HepG2 (cell line): ENCODE measurements at regions not wholly inside any gene's neighbourhood (a gene's known extent, or its start where the extent isn't known, plus 50 kb on each side); places are given as distances from the start of the nearest gene placed in this dataset.

Experiments used
- ATAC-seq: fragments of 200-7000 bp; cut with Tn5 transposase; 3 replicates; pipeline ENCODE4 v1.9.1; 2020; ENCODE audit warnings: mild to moderate bottlenecking, moderate library complexity
- BruUV-seq: library from RNA; stranded (reverse); fragments of 400-500 nt; replicated peaks from 2 replicates; lab custom pipeline; 2021; lab: Mats Ljungman, UMichigan
- CTCF ChIA-PET: fragments of 300-600 bp; formaldehyde crosslinking; extraction: SDS; loops from one replicate; lab custom pipeline; 2021; ENCODE audit warnings: low total read pairs, inconsistent platforms, low intra/inter-chr PET ratio; lab: Yijun Ruan, JAX
- POLR2A ChIA-PET: fragments of 350-600 bp; sonication (Branson Sonifier 250); formaldehyde crosslinking; loops from one replicate; lab custom pipeline; 2020; ENCODE audit warnings: antibody characterized with exemption, inconsistent platforms; lab: Yijun Ruan, JAX
- DNase-seq: peaks from one replicate; pipeline ENCODE4 v3.0.0-alpha.2; 2015; ENCODE audit warnings: low spot score
- FAIRE-seq: peaks from 3 replicates; lab custom pipeline; 2011; peaks lifted over from hg19 to GRCh38; lab: Jason Lieb, UNC
- H2AFZ ChIP-seq: one replicate; pipeline ENCODE4 v1.6.1; 2011; ENCODE audit warnings: low read length, inconsistent platforms
- H3K27ac ChIP-seq: fragments of 300-600 bp; 3 replicates; pipeline ENCODE4 v1.8.0; 2011; ENCODE audit warnings: mixed run types, mild to moderate bottlenecking, mixed read lengths, low read length, inconsistent platforms; ENCODE audit not compliant: insufficient read depth; ENCODE audit errors: extremely low read length
- H3K27me3 ChIP-seq, 2 experiments: fragments of 200-600 bp in 1 of 2; 2 replicates in 1 of 2; 3 replicates in 1 of 2; pipeline versions ENCODE4 v1.6.0 to v1.8.0; 2011; ENCODE audit warnings: low read length in 2 of 2, mild to moderate bottlenecking in 2 of 2, moderate library complexity in 2 of 2, inconsistent platforms in 1 of 2; ENCODE audit not compliant: insufficient read depth in 2 of 2, control insufficient read depth in 1 of 2
- H3K36me3 ChIP-seq, 2 experiments: fragments of 200-600 bp in 1 of 2; replicated peaks in 1 of 2; 2 replicates in 1 of 2; 3 replicates in 1 of 2; pipeline versions ENCODE4 v1.5.1 to v1.8.0; 2011; ENCODE audit warnings: low read length in 2 of 2, inconsistent platforms in 1 of 2; ENCODE audit not compliant: insufficient read depth in 2 of 2, control insufficient read depth in 1 of 2
- H3K4me1 ChIP-seq: 2 replicates; pipeline ENCODE4 v1.5.1; 2012; ENCODE audit warnings: low read length, inconsistent platforms; ENCODE audit not compliant: insufficient read depth
- H3K4me2 ChIP-seq: 2 replicates; pipeline ENCODE4 v1.6.0; 2011; ENCODE audit warnings: low read depth, low read length, inconsistent platforms
- H3K4me3 ChIP-seq, 3 experiments: fragments of 200-600 bp in 1 of 3; sonication (generic), shearing (Covaris generic) in 1 of 3; replicated peaks in 1 of 3; 2 replicates each; pipeline ENCODE4 v1.5.1; 2011 to 2016; ENCODE audit warnings: low read length in 3 of 3, inconsistent platforms in 2 of 3, low read depth in 2 of 3, mild to moderate bottlenecking in 2 of 3, control low read depth in 1 of 3, mixed read lengths in 1 of 3; ENCODE audit not compliant: insufficient read depth in 1 of 3
- H3K79me2 ChIP-seq: one replicate; pipeline ENCODE4 v1.6.1; 2011; ENCODE audit warnings: low read length, inconsistent platforms; ENCODE audit not compliant: insufficient read depth
- H3K9ac ChIP-seq: 2 replicates; pipeline ENCODE4 v1.6.0; 2011; ENCODE audit warnings: mild to moderate bottlenecking, low read depth, low read length, inconsistent platforms; ENCODE audit not compliant: insufficient read depth
- H3K9me3 ChIP-seq: 2 replicates; pipeline ENCODE4 v1.5.1; 2012; ENCODE audit warnings: mild to moderate bottlenecking, low read length
- H4K20me1 ChIP-seq: 2 replicates; pipeline ENCODE4 v1.6.0; 2011; ENCODE audit warnings: inconsistent platforms, mild to moderate bottlenecking, low read length, moderate library complexity; ENCODE audit not compliant: insufficient read depth
- ARNTL ChIP-seq: sonication (generic); formaldehyde crosslinking; IDR thresholded peaks from 2 replicates; pipeline ENCODE4 v1.4.0; 2020; ENCODE audit warnings: mild to moderate bottlenecking, missing genetic modification reagents
- DR1 ChIP-seq: sonication (generic); formaldehyde crosslinking; IDR thresholded peaks from 2 replicates; pipeline ENCODE4 v1.8.0; 2021; ENCODE audit warnings: mild to moderate bottlenecking, missing genetic modification reagents, inconsistent platforms
- HDAC1 ChIP-seq: sonication (generic); formaldehyde crosslinking; IDR thresholded peaks from 2 replicates; pipeline ENCODE4 v1.5.1; 2020; ENCODE audit warnings: mild to moderate bottlenecking, missing genetic modification reagents
- IRX3 ChIP-seq: sonication (generic); formaldehyde crosslinking; IDR thresholded peaks from 2 replicates; pipeline ENCODE4 v1.8.1; 2023; ENCODE audit warnings: mild to moderate bottlenecking, low read depth, missing genetic modification reagents, borderline replicate concordance
- SIX4 ChIP-seq: sonication (generic); formaldehyde crosslinking; IDR thresholded peaks from 2 replicates; pipeline ENCODE4 v1.4.0; 2020; ENCODE audit warnings: missing genetic modification reagents
- YEATS4 ChIP-seq: sonication (generic); formaldehyde crosslinking; IDR thresholded peaks from 2 replicates; pipeline ENCODE4 v1.4.0; 2020; ENCODE audit warnings: missing genetic modification reagents, borderline replicate concordance
- ZNF496 ChIP-seq: sonication (generic); formaldehyde crosslinking; IDR thresholded peaks from 2 replicates; pipeline ENCODE4 v1.8.1; 2023; ENCODE audit warnings: mild to moderate bottlenecking, moderate library complexity, missing genetic modification reagents; ENCODE audit not compliant: insufficient replicate concordance
- ZSCAN29 ChIP-seq: sonication (generic); formaldehyde crosslinking; conservative IDR thresholded peaks from 2 replicates; pipeline ENCODE4 v1.4.0; 2020; ENCODE audit warnings: mild to moderate bottlenecking, missing genetic modification reagents
- WGBS: methylation state at CpG from one replicate; pipeline ENCODE4 v1.1.6; 2017; ENCODE audit warnings: low lambda C conversion rate; 5-methylcytosine and 5-hydroxymethylcytosine counted together
- in situ Hi-C: cut with HindIII; loops from 2 replicates; pipeline ENCODE4 v1.10.0; 2017; ENCODE audit warnings: low pct_unique_long_range_greater_than_20kb; ENCODE audit not compliant: extremely low pct_ligation_motif_present
- intact Hi-C: fragments of 100-400 bp; cut with micrococcal nuclease; formaldehyde crosslinking; loops from one replicate; pipeline ENCODE4 v1.10.0; 2022; ENCODE audit not compliant: unreplicated experiment
- TF ChIP-seq, protein P1 (sequence below): sonication (generic); formaldehyde crosslinking; IDR thresholded peaks from 2 replicates; pipeline ENCODE4 v1.4.0; 2020; ENCODE audit warnings: mild to moderate bottlenecking, missing genetic modification reagents
- TF ChIP-seq, protein P2 (sequence below): sonication (generic); formaldehyde crosslinking; IDR thresholded peaks from 2 replicates; pipeline ENCODE4 v1.5.0; 2020; ENCODE audit warnings: missing genetic modification reagents
- TF ChIP-seq, protein P3 (sequence below): sonication (generic); formaldehyde crosslinking; IDR thresholded peaks from 2 replicates; pipeline ENCODE4 v1.8.0; 2022; ENCODE audit warnings: missing genetic modification reagents, mild to moderate bottlenecking, borderline replicate concordance
- TF ChIP-seq, protein P4 (sequence below): sonication (generic); formaldehyde crosslinking; IDR thresholded peaks from 2 replicates; pipeline ENCODE4 v1.5.0; 2020; ENCODE audit warnings: missing genetic modification reagents, mild to moderate bottlenecking, borderline replicate concordance

DNA sequence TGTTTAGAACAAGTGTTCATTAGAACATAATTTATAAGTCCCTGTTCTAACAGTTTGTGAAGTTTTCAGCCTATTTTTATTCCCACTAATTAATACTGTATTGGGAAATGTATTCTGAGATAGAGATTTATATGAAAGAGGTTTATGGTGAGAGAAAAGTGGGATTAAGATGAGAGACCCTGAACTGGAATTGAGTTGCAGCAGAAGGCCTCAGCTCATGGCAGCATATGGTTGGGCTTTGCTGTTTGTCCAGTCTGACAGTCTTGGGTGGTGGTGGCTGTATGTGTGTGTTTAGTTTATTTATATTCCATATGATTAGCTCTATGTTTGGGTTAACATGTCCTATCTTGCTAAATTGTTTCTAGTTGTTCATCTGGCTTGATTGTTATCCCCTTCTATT, 575.1 kb downstream of the SLITRK5 start:
- ATAC-seq (no peak), FAIRE-seq (no peak)

DNA sequence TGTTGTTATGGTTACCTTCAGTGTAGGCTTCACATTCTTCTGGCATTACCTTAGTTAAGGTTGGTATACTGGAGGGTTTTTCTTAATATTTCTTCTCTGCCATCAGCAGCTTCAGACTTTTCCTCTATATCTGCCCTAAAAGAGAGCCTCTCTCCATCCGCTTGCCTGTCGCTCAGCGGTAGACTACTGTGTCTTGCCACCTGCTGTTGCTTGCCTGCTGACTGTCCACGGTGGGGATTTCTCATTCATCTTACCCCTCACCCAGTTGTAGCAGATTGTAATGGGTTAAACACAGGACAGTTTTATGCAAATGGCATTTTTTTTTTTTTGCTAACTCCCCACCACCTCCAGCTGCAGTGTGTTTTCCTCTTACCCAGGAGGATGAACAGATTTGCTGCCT, 577.2 kb downstream of the SLITRK5 start:
- no peak overlapping the region for H3K9ac ChIP-seq
- no TSS peak for BruUV-seq
- no peaks in the 10 kb centered on the region for H3K36me3 ChIP-seq
- no peaks in the 10 kb centered on the region for H4K20me1 ChIP-seq
- H3K4me1 ChIP-seq: no peaks in the 10 kb centered on the region
- FAIRE-seq: no peak
- H3K27me3 ChIP-seq: no peaks in the 10 kb centered on the region
- in situ Hi-C loops (no loop called here), intact Hi-C loops (no loop called here)
- ChIA-PET CTCF (no interaction called here), POLR2A (no interaction called here)
- peaks cover 4% of the 10 kb centered on the region; the same call in 1 of the 2 replicates for H3K9me3 ChIP-seq
- ATAC-seq: no peak
- TF ChIP-seq ZSCAN29 (CRISPR knock-in tag) (no peak), ARNTL (CRISPR knock-in tag) (no peak), HDAC1 (CRISPR knock-in tag) (no peak), DR1 (CRISPR knock-in tag) (no peak), ZNF496 (CRISPR knock-in tag) (no peak), YEATS4 (CRISPR knock-in tag) (no peak)
- TF ChIP-seq, protein P1, sequence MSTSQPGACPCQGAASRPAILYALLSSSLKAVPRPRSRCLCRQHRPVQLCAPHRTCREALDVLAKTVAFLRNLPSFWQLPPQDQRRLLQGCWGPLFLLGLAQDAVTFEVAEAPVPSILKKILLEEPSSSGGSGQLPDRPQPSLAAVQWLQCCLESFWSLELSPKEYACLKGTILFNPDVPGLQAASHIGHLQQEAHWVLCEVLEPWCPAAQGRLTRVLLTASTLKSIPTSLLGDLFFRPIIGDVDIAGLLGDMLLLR: no peak
- TF ChIP-seq, protein P2, sequence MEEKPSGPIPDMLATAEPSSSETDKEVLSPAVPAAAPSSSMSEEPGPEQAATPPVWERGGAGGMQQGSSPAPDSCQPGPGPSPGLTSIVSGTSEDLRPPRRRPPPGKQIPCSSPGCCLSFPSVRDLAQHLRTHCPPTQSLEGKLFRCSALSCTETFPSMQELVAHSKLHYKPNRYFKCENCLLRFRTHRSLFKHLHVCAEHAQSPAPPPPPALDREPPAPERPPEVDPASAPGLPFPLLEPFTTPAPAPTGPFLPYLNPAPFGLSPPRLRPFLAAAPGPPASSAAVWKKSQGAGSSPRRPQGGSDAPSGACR (CRISPR knock-in tag): no peak
- H2AFZ ChIP-seq: no peak overlapping the region
- DNase-seq: no peak
- H3K4me2 ChIP-seq: no peak overlapping the region
- WGBS: 41% methylated on average over 4 of the region's 4 CpGs
- H3K79me2 ChIP-seq: no peaks in the 10 kb centered on the region
- no peak overlapping the region for H3K27ac ChIP-seq
- H3K4me3 ChIP-seq: no peak overlapping the region

More for the DNA sequence above, 575.1 kb downstream of the SLITRK5 start:
- BruUV-seq: no TSS peak
- no peak for TF ChIP-seq IRX3 (CRISPR knock-in tag)
- TF ChIP-seq, protein P3, sequence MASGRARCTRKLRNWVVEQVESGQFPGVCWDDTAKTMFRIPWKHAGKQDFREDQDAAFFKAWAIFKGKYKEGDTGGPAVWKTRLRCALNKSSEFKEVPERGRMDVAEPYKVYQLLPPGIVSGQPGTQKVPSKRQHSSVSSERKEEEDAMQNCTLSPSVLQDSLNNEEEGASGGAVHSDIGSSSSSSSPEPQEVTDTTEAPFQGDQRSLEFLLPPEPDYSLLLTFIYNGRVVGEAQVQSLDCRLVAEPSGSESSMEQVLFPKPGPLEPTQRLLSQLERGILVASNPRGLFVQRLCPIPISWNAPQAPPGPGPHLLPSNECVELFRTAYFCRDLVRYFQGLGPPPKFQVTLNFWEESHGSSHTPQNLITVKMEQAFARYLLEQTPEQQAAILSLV (CRISPR knock-in tag): no peak
- TF ChIP-seq, protein P4, sequence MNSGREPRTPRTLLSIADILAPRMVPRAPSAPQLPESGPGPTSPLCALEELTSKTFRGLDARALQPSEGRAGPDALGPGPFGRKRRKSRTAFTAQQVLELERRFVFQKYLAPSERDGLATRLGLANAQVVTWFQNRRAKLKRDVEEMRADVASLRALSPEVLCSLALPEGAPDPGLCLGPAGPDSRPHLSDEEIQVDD (CRISPR knock-in tag): no peak
- no peak for TF ChIP-seq SIX4 (CRISPR knock-in tag)
- intact Hi-C loops: no loop called here
- no peak overlapping the region for H3K4me2 ChIP-seq
- H3K4me3 ChIP-seq: no peak overlapping the region
- H3K4me1 ChIP-seq: no peaks in the 10 kb centered on the region
- H3K36me3 ChIP-seq: no peaks in the 10 kb centered on the region
- H2AFZ ChIP-seq: no peak overlapping the region
- POLR2A ChIA-PET: no interaction called here
- in situ Hi-C loops: no loop called here
- no peak overlapping the region for H3K27ac ChIP-seq
- peaks cover 4% of the 10 kb centered on the region for H3K9me3 ChIP-seq
- H4K20me1 ChIP-seq: no peaks in the 10 kb centered on the region
- no peak overlapping the region for H3K9ac ChIP-seq
- H3K27me3 ChIP-seq: no peaks in the 10 kb centered on the region
- DNase-seq: no peak
- no peaks in the 10 kb centered on the region for H3K79me2 ChIP-seq
- CTCF ChIA-PET: no interaction called here
